ENCODE measurements at regions not wholly inside any gene's neighbourhood (a gene's known extent, or its start where the extent isn't known, plus 50 kb on each side); places are given as distances from the start of the nearest gene placed in this dataset.

DNA sequence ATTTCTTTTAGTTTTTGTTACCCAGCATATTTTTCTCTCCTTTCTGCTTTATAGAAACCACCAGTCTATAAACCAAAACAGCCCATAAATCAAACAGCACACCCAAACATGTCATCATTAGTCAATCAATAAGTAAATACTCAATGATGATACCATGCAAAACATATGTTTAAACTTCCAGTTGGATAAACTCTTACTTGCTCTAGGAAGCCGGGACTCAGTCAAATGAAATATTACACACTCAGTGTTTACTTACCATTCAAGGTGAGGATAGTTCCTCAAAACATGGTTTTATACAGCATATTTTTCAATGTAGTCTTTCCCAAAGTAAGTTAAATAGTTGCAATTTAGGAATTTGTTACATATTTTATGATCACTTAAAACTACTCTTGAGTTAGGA, 343.6 kb upstream of the NXPH2 start:
- DNase-seq, result no peak

DNA sequence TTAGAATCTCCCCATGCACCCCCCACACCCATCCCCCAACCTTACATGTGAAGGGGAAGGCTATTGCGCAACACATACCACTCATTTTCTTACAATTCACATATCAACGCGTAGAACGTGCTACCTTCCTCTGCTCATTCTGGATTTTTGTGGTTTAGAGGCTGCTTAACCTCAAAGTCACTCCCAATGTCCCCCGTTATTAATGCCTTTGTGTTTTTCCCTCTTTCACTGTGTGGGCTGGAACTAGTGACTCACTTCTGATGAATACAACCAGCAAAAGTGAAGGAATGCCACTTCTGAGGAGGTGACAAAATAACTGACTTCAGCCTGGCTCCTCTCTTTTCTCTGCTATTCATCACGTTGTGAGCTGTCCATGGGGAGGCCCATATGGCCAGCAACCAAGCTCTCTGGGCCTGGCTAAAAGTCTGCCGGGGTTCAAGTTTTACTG, 342.5 kb upstream of the NXPH2 start:
- DNase-seq, result no peak

DNA sequence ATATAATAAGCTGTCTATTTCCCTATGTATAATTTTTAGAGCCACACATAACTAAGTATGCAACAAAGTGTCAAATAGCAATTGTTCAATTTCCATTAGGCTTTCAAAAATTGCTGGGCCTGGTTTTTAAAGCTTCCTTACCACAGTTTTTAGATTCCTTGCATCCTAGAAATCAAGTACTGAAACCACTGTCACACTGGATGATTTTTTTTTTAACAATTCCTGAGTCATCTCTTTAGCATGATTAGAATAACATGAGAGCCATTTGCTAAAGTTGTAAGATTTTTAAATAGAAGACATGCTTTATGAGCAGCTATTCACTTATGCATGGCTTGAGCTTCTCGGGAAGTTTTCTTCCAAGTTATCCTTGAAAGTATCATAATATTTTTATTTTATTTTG, 319.5 kb upstream of the NXPH2 start:
- no peak for DNase-seq

DNA sequence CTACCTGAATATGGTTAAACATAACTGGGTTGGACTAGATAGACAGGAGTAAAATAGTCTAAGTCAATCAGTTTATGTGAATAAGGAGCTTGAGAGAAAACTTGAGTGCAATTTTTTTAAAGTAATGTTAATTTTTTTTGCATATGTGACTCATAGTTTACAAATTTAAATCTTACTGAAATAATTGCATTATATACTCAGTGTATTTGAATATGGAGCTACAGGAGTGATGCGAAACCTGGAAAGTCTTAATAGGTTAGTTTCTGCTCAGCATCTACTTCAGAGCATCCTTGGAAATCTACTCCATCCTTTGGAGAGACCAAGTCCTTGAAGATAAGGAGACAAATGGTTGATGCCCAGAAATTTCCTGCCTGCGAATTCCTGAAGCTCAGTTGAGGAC, 318.8 kb upstream of the NXPH2 start:
- DNase-seq, result no peak

DNA sequence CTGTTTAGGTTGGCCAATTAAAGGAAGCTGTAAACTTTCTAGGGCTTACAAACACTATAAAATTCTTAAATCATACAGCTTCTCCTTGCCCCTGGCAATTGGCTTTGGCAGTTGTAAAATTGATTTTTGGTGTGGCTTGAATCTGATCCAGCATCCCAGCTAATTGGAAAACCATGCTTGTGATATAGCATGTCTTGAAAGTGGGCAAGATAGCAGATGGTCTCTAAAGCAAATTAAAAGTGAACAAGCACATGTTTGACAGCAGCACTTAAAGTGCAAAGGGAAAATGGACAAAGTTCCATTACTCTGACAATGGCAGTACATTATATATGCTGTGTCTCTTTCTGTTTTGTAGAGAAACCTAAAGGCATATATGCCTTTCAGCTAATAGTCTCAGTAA, 302.9 kb upstream of the NXPH2 start:
- no peak for DNase-seq

DNA sequence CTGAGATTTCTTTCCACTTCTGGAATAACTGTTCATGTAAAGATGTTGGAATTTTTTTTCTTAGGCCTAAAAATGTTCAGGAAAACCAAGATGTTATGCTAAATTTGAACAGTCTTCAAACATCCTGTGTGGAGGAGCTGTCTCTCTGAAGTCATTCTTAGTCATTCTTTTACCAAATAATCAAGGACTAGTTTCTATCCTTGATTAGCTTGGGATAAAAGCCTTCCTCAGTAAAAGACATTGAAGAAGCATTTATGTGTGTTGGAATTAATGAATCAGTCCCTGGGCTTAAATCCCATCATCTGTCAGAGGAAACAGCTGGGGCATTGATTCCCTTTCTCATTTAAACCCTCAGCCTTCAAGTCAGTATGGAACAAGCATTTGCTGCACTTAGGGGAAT, 300.1 kb upstream of the NXPH2 start:
- no peak for DNase-seq

DNA sequence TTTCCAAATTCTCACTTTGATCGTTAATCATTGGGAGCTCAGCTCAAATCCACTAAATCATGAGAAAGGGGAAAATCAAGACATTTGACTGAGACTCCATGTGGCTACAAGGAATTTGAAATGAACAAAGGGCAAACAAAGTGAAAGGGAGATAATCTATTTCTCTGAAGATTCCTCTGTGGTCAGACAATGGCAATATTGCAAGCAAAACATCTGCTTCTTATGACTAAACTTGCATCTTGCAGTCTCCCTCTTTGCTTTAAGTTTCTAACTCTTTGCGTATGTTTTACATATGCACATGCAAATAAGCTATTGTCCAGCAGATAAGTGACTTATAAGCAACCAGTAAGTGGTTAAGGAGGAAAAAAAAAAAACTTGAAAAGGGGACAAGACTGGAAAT, 299.1 kb upstream of the NXPH2 start:
- DNase-seq, result no peak

DNA sequence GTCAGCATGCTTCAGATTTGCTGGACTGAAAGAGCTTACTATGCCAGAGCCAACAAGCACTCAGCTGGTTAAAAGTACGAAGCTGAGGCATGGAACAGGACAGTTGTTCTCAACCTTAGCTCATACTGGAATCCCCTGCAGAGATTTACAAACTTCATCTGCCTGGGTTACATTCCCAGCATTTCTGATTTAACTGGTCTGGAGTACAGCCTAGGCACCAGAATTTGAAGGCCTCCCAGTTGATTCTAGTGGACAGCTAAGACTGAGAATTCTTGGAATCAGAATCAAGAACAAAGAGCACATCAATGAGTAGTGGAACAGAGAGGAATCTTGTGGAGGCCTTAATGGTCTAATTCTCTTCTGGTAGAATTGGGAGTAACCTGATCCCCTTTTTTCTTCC, 298.2 kb upstream of the NXPH2 start:
- DNase-seq, result no peak

DNA sequence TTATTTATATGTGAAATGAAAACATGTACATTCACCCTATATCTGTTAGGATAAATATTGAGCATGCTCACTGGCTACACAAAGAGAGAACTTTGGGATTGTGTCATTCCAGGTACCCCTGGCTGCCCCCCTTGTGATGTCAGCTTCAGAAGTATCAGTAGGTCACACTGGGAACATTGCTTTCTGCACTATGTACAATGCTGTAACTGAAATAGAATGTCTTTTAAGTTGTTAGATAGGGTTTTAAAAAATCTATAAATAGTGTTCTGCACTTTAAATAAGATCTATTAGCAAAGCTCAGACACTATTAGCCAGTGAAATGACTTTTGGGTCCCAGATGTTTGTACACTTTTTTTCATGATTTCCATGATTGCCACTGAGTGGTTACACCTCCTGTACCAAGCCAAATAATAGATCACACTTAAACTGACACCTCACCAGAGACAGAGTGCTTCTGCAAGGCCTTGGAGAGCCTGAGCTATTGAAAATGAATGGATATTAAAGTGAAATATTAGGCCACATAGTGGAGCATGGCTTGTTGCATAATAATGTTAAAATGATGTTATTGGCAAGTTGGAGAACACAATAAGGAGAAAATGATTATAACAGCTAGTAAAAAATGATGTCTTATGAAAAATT, 297.0 kb upstream of the NXPH2 start:
- no peak for DNase-seq

DNA sequence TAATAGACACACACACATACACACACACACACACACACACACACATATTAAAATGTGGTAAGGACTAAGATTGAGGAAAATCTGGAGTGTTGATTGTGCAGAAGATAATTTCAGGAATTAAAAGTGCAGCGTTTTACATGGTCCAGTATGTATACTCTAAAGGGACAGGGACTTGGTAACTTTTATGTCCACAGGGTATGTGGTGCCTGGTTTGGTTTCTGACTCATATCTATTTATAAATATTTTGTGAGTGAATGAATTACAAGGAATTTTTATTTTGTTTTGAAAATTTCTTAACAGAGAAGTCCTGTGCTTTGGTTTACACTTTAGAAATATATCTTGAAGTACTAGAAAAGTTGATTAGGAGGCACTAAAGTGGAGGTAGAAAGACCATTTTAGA, 287.7 kb upstream of the NXPH2 start:
- no peak for DNase-seq

DNA sequence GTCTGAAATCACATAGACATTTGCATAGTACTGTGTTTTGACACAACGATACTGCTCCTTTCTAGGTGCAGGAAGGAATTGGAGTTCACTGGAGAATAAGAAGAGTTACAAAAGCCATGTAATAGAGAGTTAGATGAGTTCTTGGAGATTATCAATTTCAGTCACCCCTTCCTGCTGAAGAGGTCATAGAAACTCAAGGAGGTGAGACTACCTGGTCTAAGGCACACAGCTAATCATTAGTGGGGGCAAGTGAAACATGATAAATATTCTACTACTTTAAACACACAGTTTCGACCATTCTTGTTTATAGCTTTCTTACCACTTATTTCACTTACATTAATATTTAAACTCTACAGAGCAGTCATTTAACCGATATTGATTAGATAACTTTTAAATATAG, 286.9 kb upstream of the NXPH2 start:
- DNase-seq, result no peak

DNA sequence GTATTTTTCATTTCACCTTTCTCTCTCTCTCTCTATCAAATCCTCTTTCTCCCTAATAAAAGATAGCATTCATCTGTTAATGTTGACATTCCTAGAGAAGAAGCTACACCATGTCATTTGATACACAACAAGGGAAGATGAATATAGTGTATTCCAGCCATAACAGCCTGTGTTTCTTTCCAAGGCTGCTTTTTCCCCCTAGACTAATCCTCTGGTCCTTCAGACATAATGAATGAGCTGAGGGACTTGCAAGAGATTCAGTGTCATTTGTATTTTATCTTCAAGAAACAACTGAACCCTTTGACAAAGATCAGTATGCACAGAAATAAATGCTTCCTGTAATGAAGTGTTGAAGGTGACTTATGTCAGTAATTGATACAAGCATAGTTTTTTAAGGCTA, 284.0 kb upstream of the NXPH2 start:
- DNase-seq, result no peak

DNA sequence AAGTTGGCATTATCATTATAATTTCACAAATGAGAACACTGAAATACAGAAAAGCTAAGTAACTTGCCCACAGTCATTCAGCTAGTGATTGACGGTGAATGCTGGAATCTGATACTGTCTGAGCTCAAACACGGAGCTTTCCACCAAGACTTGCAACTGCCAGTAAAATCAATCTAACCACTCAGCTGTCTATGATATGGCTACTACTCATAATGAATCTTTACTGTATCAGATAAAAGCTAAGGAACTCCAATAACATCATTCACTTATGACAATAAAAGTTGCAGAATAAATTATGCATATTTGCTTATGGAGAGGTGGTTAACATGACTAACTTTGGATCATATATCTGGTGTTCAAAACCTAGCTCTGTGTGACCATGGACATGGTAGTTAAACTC, 279.4 kb upstream of the NXPH2 start:
- DNase-seq, result no peak

DNA sequence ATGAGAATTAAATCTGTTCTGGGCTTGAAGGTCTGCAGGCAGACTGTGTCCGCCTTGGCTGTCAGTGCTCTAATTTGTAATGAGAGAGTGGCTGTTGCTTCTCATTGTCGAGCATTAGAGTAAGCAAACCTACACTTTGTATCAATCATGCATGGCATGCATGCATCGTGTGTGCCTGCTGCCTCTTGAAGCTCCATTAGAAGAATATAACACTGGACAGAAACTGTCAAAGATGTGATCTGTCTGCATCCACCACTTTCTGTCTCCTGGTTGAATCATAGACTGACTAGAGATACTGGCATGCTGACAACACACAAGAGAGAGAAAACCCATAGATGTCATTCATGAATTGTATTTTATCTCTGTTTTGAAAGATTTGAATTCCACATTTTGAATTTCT, 275.0 kb upstream of the NXPH2 start:
- no peak for DNase-seq

DNA sequence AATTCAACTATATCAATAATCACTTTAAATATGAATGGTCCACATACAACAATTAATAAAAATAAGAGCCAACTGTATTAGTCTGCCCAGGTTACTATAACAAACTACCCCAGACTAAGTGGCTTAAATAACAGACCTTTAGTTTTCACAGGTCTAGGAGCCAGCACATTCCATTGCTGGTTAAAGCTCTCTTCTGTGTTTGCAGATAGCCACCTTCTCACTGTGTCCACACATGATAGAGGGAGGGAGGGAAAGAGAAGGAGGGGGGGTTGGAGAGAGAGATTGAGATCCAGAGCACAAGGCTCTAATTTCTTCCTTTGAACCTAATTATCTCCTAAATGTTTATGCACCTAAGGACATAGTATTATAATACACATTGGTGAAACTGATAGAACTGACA, 267.8 kb upstream of the NXPH2 start:
- DNase-seq, result no peak

DNA sequence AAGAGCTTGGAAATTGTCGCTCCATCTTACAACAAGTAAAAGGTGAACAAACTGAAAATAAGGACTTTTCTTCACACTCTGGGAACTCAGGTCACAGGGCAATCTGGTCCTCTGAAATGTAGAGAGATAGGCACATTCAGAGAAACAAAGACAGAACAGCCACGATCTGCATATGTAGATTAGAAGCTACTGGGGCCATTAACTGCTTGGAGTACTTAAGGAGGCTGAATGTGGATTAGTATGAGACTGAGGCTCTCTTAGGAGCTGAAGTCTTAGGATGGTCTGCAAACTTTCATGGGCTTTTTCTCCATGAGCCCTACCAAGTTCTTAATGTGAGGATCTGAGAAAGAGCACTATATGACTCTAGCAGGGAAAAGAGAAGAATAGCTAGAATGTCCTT, 265.3 kb upstream of the NXPH2 start:
- DNase-seq, result no peak

DNA sequence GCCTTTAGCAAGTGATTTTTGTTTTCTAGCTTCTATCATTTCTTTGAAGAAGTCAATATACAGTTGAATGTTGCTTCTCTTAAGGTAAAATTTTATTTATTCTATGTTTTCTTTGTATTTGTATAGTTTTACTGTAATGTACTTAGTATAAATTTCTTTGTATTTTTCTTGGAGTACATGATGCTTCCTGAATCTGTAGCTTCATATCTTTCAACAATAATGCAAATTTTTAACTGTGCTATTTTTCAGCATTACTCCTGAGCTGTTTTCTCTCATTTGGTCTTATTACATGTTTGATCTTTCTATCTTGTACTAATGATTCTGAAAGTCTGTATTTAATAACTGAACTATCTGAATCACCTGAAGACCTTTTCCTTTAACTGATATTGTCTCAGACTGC, 253.9 kb upstream of the NXPH2 start:
- DNase-seq, result no peak

DNA sequence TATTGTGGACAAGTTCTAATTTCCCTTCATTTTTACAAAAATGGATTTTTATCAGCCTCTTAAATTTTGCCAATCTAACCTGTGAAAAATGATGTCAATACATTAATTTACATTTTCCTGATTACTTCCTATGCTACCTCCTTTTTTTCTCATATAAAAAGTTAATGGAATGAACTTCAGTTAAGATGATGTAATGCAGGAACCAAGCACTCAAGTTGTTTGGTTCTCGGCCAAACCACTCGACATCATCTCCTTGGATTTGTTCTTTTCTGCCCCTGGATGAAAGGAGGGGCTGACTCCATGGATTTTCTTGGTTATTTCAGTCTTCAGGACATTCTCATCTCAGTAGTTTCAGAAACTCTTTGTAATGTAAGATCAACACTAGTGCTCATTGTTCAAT, 253.1 kb upstream of the NXPH2 start:
- no peak for DNase-seq

DNA sequence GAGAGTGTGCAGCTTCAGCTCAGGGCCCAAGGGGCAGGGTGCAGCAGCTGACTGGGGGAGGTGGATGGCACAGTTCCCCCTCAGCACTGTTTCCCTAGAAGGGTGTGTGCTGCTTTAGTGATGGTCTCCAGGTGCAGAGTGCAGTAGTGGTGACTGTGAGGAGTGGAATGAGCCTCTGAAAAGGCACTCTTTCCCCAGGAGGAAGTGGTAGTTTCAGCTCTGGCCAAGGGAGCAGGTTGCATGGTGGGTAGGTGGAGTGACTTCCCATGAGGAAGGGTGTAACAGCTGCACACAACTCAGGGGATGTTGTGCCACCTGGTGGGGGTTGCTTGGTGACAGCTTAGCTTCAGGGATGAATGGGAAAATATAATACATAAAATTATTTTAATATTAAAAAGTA, 251.5 kb upstream of the NXPH2 start:
- peak; percentile 31 for DNase-seq

DNA sequence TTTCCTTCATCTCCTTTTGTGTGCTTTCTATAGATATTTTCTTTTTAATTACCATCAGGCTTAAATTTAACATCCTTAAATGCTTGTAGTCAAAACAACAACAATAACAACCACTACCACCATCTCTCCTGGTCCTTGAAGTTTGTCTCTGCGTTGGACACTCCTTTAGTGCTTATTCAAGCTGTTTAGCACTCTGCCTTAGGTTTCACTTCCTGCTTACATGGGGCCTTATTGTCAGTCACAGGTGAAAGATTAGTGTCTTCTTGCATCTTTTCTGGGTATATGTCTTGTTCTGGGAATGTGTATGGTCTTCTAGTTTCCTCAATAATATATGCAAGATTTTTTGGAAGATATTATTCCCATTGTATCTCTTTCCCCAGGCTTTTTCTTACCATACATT, 240.1 kb upstream of the NXPH2 start:
- peak; percentile 26 for DNase-seq

DNA sequence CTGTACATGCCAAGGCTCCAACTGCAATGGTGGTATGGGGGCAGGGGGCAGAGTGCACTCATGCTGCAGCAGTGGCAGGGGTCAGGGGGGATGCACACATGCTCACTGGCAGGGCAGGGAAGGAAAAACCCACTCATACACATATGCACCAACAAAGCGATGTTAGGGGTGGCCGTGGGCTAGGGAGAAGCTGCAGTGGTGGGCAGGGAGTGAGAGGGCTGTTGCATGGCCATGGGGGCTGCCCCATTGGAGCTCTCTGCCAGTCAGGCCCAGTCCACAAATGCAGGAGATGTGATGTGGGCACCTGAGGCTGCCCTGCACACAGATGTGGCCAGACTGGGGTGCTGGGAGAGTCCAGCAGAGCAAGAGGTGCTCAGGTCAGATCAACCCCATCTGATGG, 238.1 kb upstream of the NXPH2 start:
- DNase-seq, result no peak

DNA sequence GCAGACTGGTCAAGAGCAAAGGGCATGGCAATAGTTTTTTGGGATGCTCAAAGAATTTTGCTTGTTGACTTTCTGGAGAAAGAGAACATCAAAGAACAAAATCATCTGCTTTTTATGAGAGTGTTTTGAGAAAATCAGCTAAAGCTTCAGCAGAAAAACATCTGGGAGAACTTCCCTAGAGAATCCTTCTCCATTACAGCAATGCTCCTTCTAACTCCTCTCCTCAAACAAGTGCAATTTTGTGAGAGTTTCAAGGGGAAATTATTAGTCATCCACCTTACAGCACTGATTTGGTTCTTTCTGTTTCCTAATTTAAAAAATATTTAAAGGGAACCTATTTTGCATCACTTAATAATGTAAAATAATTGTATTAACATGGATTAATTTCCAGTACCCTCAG, 226.9 kb upstream of the NXPH2 start:
- DNase-seq, result no peak

DNA sequence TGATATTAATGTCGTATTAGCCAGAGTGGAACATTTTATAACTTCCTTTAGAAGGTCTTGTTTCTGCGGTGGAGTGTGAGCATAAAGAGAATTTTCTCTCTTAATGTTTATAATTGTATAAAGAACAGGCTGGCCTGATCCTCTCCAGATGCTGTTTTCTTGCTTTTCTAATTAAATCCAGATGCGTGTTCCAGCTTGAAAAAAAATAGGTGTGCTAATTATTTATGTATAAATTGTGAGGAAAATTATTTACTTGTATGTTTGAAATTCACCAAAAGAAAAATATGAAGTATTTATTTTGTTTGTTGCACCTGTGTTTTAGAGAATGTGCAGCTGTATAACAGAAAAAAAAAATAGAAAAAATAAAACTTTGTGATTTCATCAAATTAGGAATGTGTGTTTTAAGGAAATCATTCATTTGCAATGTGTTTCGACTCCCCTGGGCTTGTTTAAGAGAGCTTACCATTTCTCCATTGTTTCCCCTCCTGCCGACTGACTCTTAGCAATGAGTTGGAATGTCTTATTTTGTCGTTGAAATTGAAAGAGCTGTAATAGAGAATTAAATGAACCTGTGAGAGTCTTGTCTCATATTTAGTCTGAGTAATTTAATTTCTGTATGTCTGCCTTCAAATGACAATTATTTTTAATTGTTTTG, 220.1 kb upstream of the NXPH2 start:
- DNase-seq, result no peak

DNA sequence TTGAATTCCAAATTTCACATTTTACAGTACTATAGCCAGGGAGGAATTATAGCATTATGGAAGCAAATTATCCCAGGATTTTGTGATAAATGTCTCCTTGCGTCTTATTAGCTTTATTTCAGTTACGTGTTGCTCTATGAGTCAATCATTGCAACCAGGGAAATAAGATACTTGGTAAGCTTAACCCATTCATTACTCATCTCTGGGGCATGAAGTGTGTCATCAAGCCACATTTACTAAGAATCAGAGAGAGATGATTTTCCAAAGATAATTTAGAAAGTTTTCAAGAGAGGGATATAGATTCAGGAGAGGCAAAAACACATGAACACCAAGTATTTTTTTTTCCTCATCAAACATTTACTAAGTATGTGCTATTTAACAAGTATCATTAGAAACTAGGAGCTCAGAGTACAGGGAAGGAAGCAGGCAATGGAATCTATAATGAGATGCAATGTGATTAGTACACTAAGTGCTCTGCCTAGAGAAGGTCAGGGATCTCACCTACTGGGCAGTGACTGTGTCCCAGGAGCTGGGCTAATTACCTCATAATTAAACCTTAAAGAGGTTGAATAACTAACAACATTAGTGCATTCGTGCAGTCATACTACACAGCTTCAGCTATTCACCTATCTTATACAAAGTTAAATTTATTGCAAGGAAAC, 217.8 kb upstream of the NXPH2 start:
- DNase-seq, result no peak

DNA sequence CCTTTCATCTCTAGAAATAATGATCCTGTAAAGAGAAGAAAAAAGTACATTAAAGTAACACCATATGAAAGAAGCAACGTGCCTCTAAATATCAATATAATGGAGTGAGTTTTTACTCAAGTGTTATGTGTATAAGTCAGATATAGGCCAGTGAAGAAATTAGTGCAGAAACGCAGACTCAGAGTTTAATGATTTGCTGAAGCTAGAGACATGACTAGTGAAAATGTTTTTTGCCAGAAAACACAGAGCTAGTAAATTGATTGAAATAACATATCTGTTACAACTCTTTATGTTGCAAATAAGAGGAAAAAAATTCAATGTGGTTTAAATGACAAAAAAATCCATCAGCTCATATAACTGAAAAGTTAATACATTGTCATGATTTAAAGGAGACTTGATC, 217.2 kb upstream of the NXPH2 start:
- no peak for DNase-seq
